PC-3 (cell line): ENCODE measurements at regions not wholly inside any gene's neighbourhood (a gene's known extent, or its start where the extent isn't known, plus 50 kb on each side); places are given as distances from the start of the nearest gene placed in this dataset.

Experiments used
- CTCF ChIP-seq: fragments of 300-600 bp; sonication (generic); conservative IDR thresholded peaks from 2 replicates; pipeline ENCODE4 v1.5.1; 2017; ENCODE audit warnings: antibody characterized with exemption, low read depth, mild to moderate bottlenecking, low read length
- EZH2 ChIP-seq: fragments of 300-600 bp; sonication (generic); IDR thresholded peaks from one replicate; pipeline ENCODE4 v1.6.1; 2017; ENCODE audit warnings: antibody characterized with exemption, mild to moderate bottlenecking, low read length; ENCODE audit not compliant: unreplicated experiment
- EZH2phosphoT487 ChIP-seq: fragments of 300-600 bp; sonication (generic); IDR thresholded peaks from 2 replicates; pipeline ENCODE4 v1.6.1; 2018; ENCODE audit warnings: mild to moderate bottlenecking, antibody characterized with exemption, low read length, borderline replicate concordance

GRCh38 chr15:66940368-66940767 is 125.0 kb upstream of the SMAD3 start:
- TF ChIP-seq CTCF (no peak), EZH2phosphoT487 (no peak), EZH2 (no peak)
